ENCODE measurements at regions not wholly inside any gene's neighbourhood (a gene's known extent, or its start where the extent isn't known, plus 50 kb on each side); places are given as distances from the start of the nearest gene placed in this dataset.

DNA sequence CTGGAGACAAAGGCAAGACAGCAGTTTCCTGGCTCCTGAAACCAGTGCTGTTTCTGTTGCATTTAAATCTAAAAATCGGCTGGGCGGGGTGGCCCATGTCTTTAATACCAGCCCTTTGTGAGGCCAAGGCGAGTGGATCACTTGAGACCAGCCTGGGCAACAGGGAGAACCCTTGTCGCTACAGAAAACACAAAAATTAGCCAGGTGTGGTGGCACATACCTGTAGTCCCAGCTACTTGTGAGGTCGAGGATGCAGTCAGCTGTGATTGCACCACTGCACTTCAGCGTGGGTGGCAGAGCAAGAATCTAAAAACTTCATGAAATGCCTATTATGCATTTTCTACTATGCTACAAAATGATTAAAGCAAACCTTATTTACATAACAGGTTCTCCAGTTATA lies 205.4 kb upstream of the ITM2A start:
- TF ChIP-seq CTCF (IDR thresholded peaks at IDR 0.05): no peak
- no peak for TF ChIP-seq POLR2A (IDR thresholded peaks at IDR 0.05)
